Stimulated activated CD8-positive, alpha-beta memory T cell treated with anti-CD3 and anti-CD28 coated beads, Interleukin-2, amount 100 ng/mL, for 48 hours (primary cell): ENCODE measurements at regions not wholly inside any gene's neighbourhood (a gene's known extent, or its start where the extent isn't known, plus 50 kb on each side); places are given as distances from the start of the nearest gene placed in this dataset.

Source experiments
- DNase-seq, 2 donors: peaks; one replicate each; pipeline ENCODE4 v3.0.0-alpha.2; 2020; ENCODE audit warnings: low read depth in 2 of 2

GRCh38 chr12:58529897-58530741 is 390.2 kb downstream of the LRIG3 start:
- DNase-seq: no peak

DNA sequence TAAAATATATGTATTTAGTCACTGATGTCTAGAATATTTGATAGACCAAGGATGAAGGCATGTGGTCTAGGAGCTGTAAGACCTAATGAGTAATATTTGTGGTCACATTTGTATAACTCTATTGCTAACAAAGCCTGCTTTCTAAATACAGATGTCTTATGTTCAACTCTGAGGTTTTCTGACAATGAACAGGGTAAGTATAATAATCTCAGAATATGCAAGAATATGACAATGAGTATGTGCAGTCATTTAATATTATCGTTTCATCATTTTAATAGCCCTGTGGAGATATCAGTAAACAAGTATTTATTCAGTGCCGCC is 389.6 kb downstream of the LRIG3 start:
- DNase-seq: no peak

DNA sequence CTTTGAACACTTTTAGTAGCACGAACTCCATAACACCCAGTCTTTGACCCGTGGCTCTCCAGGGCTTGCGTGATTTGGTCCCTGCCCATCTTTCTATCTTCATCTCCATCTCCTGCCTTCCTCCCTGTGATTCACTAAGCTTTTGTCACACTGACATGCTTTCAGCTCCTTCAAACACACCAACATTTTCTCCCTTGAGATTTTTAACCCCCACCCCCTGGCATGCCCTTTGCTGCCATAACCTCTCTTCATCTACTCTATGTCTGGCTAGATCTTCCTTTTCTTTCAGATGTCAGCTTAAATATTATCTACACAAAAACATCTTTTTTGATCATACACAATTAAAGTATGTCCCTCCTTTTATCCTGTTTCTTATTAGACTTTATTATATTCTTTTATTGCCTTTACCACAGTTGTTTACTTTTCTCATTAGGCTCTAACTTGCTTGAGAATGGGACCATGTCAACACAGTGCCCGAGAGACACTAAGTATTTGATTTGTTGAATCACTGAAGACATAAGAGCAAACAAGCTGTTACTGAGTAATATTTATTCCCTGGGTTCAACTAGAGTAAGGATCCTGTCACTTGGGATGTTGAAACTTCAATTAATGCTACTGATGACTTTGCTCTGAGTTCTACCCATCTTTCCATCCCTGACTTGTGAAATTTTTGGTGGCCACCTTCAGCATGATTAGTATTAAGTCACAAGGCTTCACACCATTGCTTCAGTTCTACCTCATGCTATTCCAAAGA is 387.3 kb downstream of the LRIG3 start:
- no peak for DNase-seq

DNA sequence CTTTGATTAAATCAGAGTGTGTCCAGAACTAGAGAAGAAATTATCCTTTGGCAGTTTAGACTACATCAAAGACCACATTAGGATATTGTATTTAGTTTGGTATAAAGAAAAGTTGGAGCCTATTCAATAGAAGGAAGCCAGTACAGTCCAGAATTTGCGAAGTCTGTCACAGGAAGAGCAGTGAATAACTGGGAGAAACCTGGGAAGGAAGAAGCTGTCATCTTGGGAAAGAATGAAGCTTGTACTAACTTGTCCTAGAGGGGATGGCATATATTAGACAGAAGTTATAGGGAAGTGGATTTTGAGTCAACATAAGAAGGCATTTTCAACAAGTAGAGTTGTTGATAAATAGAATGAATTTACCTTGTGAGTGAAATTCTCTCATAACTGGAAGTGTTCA is 386.7 kb downstream of the LRIG3 start:
- no peak for DNase-seq

DNA sequence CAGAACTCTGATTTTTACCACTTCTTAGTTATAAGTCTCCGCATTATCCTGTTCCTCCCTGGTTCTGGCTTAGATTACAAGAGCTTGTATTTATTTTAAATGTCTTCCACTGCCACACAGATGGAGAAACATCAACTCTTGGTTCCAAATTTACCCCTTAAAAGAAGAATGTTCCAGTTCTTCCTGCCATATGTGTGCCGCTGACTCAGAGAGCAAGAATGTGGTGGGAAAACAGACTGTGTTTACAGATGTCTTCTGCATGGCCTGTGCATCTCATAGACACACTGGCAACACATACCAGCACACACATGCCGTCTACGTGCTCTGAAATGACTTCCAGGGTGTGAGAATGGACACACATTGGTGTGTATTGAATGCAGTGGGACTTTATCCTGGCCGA is 383.0 kb downstream of the LRIG3 start:
- no peak for DNase-seq

GRCh38 chr12:58539295-58539694 is 381.0 kb downstream of the LRIG3 start:
- no peak for DNase-seq

- peak in 1 of 2 donors; percentile 3 for DNase-seq
Observed at GRCh38 chr12:58540480-58541299, 379.6 kb downstream of the LRIG3 start.

DNA sequence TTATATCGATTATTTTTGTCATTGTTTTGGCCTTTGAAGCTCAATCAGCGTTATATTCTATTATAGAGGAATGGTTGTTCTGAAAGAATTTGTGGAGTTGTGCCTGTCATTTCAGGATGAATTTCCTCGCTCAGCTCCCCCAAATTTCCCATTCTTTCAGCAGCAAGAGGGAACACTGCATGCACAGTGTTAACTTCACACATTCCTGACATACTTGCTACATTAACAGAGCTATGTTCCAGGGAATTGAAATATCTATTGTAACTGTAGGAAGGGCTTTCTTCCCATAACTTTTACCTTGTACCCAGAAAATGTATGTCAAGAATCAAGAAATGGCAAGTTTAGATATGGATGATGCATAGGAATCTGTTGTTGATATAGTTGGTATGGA is 379.0 kb downstream of the LRIG3 start:
- DNase-seq: no peak

GRCh38 chr12:58544281-58544680 is 376.0 kb downstream of the LRIG3 start:
- DNase-seq: no peak

DNA sequence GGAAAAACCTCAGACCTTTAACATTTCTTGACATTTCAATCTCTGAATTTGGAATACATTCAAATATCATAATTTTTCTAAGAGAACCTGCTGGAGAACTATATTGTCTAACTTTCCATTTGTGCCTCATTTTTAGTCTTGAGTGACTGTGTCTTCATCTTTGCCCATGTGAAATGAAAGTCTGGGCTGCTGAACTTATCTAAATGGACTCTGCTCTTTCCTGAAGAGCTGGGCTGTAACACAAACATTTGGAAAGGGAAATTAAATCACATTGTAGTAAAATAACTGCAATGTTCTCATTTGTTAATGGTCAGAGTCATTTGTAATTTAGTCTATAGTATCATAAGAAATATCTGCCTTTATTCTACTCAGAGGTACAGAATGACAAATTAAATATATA is 373.1 kb downstream of the LRIG3 start:
- no peak for DNase-seq

DNA sequence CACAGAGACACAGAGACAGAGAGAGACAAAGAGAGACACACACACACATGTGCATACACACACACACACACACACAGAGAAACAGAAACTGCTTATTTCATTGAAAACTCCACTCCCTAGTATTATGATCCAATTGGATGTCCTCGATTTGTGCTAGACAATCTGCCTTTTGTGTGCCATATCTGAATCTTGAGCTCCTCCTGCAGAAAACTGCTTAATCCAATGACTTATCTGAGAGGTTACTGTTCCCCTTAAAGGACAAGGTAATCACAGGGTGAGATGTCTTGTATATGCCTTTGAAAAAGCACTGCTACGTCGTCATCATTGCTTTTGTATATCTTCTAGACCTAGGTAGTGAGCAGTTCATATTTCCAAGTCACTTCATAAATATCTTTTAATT is 371.5 kb downstream of the LRIG3 start:
- DNase-seq: no peak

- no peak for DNase-seq
Observed at GRCh38 chr12:58554522-58555157, 365.7 kb downstream of the LRIG3 start.

DNA sequence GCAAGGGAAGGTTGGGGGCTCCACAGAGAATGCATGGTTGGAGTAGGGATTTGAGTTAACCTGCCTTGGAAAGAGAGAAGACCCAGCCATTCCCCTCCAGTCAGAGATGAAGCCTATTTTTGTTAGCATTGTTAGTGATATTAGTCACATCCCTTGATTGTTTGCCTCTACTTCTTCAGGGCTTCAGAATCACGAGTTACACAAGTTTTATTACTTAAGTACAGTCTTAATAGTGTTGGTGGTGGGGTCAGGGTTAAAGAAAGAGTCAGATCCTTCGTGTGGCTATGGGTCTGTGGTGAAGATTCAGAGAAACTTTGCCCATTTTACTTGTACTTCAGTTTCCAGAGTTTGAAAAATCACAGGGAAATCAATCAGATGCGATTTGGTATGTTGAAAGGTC is 363.1 kb downstream of the LRIG3 start:
- no peak for DNase-seq

DNA sequence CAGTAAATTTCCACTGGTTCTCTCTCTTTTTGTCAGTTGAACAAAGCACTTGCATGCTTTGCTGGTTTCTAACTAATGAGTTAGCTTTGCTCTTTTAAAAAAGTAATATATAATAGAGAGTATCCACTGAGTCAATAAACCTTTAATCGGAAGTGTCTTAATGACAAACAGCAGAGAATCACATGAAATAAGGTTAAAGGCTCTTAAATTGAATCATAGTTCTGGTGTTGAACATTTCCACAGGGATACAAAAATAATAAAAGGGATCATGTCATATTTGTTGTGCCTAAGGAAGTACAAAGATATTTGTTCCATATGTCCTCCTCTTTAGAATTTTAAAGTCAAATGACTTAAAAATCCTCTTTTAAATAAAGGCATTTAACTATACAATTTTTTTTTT is 362.6 kb downstream of the LRIG3 start:
- no peak for DNase-seq

- no peak for DNase-seq
Observed at GRCh38 chr12:58563621-58564020, 356.7 kb downstream of the LRIG3 start.

DNA sequence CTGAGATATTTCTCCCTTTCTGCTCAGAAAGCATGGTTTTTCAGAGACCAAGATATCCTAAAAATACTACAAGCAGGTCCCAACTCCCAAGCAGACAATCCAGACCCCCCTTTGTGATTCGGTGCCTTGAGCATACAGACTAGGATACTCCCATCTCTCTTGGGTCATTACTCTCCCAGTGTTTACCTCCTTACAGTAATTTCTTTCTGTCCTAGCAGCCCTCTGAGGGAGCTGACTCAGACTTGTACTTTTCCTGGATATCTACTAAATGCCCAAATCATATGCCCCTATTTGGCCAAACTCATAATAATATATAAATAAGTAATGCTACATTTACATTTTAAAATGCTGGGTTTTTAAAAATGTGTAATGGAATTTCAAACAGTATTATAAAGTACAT is 355.6 kb downstream of the LRIG3 start:
- DNase-seq: no peak

GRCh38 chr12:58566599-58566998 is 353.7 kb downstream of the LRIG3 start:
- DNase-seq: no peak

DNA sequence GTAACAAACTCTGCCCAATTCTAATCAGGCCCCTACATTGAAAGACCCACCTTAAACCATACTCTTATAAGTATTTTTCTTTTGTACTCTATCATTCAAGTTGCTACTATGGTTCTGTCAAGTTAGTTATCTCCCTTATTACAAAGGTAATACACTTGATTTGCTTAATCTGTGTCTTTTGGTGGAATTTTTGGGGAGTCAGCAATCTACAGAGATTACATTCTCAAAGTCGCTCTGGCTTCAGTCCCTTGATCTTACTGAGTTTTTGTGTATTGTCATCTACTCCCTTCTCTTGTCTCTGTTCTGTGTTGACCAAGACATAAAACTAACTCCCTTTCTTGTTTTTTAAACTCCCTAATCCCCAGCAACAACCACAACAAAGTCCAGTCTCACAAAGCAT is 353.1 kb downstream of the LRIG3 start:
- no peak for DNase-seq

- DNase-seq: no peak
Observed at GRCh38 chr12:58570411-58570810, 349.9 kb downstream of the LRIG3 start.

DNA sequence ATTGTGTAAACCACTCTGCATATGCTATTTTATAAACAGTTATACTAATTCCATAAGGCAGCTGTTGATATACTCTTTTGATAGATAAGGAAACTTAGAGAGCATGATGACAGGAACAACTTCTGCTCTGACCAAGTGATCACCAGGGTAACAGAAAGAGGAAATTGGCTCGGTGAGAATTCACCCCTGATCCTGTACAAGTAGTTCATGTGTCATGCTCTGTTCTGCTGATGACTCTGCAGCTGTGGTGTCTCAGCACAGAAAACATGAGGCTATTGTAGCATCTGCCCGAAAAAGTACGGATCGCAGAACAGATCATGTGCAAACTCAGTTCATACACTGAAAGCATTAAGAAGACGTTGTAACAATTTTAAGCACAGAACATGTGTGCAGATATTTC is 345.0 kb downstream of the LRIG3 start:
- no peak for DNase-seq

DNA sequence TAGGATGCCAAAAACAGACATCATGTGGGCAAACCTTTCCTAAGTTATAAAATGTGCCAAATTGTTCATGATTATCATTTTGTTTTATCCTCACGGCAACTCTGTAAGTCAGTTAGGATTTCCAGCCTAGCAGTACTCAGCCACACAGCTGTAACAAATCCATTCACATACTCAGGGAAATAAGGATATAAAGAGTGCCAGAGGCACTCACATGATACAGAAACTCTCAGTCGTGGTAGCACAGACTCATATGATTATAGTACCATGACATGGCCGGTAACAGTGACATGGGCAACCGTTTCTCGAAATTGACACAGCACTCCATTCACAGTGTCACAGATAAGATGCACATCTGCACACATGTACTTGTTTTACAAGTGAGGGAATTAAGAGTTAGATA is 344.2 kb downstream of the LRIG3 start:
- DNase-seq: no peak

- DNase-seq: no peak
Observed at GRCh38 chr12:58576916-58577315, 343.4 kb downstream of the LRIG3 start.
